GM10266 (cell line): ENCODE measurements at regions not wholly inside any gene's neighbourhood (a gene's known extent, or its start where the extent isn't known, plus 50 kb on each side); places are given as distances from the start of the nearest gene placed in this dataset.

Experiments used
- DNase-seq: peaks from one replicate; pipeline ENCODE4 v3.0.0; 2012; ENCODE audit errors: extremely low spot score
- TF ChIP-seq, protein P1 (sequence below): IDR thresholded peaks from 2 replicates; pipeline ENCODE4 v1.5.1; 2012; ENCODE audit warnings: mild to moderate bottlenecking, low read depth; ENCODE audit not compliant: control insufficient read depth, insufficient read depth; ENCODE audit errors: missing control alignments

DNA sequence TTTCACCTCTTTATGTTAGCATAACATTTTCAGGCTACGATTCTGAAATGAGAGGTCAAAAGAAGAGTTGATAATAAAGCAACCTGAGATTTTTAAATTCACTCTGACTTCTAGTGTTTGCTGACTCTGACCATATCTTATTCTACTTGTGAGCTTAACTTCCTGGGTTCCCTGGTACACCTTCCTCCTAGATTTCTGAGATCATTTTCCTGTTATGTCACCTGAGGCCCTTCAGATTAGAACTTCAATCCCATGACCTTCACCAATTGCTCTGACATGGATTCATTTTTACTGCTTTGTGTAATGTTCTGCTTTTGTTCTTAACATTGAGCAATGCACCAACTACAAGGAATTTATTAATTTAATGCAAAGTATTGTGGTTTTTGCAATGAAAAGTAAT lies 542.9 kb upstream of the FLRT2 start:
- no peak for DNase-seq
- TF ChIP-seq, protein P1, sequence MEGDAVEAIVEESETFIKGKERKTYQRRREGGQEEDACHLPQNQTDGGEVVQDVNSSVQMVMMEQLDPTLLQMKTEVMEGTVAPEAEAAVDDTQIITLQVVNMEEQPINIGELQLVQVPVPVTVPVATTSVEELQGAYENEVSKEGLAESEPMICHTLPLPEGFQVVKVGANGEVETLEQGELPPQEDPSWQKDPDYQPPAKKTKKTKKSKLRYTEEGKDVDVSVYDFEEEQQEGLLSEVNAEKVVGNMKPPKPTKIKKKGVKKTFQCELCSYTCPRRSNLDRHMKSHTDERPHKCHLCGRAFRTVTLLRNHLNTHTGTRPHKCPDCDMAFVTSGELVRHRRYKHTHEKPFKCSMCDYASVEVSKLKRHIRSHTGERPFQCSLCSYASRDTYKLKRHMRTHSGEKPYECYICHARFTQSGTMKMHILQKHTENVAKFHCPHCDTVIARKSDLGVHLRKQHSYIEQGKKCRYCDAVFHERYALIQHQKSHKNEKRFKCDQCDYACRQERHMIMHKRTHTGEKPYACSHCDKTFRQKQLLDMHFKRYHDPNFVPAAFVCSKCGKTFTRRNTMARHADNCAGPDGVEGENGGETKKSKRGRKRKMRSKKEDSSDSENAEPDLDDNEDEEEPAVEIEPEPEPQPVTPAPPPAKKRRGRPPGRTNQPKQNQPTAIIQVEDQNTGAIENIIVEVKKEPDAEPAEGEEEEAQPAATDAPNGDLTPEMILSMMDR: no peak

DNA sequence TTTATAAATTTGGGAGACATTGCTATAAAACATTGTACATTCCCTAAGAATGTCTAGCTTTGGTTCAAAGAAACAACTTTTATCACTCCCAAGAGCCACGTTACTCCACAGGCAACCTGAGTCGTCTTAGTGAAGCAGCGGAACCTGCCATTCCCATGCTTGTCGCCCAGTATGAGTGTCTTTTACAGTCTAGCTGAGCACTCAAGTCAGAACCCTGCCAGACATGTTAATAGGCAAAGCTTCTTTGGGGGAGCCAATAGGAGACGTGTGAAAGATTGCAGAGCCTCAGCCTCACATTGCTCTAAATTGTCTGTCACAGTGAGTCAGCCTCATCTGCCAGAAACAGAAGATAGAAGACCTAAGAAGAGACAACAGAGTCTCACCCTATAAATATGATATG lies 541.6 kb upstream of the FLRT2 start:
- TF ChIP-seq, protein P1: no peak
- no peak for DNase-seq

- no peak for DNase-seq
- TF ChIP-seq, protein P1: no peak
These were observed 538.9 kb upstream of the FLRT2 start for GRCh38 chr14:84991021-84991420.

GRCh38 chr14:84998216-84998615 lies 531.7 kb upstream of the FLRT2 start:
- no peak for DNase-seq
- TF ChIP-seq, protein P1: no peak

- DNase-seq: no peak
- TF ChIP-seq, protein P1: no peak
These were observed 527.1 kb upstream of the FLRT2 start for GRCh38 chr14:85002846-85003245.

DNA sequence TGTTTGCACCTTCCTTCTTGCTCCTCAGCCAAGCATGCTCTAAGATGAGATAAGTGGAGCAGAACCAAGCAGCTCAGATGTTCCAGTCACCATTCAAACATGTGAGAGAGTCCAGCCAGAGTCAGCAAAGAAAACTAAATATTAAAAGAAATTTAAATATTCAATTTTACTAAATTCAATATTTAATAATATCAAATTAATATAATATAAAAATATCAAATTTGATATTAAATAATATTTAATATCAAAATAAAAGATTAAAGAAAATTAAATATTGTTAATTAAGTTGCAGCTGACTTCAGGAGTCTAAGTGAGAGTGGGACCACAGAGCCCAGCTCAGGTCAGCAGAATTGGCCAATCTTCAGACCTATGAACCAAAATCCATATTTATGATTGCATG lies 526.1 kb upstream of the FLRT2 start:
- TF ChIP-seq, protein P1: no peak
- no peak for DNase-seq

DNA sequence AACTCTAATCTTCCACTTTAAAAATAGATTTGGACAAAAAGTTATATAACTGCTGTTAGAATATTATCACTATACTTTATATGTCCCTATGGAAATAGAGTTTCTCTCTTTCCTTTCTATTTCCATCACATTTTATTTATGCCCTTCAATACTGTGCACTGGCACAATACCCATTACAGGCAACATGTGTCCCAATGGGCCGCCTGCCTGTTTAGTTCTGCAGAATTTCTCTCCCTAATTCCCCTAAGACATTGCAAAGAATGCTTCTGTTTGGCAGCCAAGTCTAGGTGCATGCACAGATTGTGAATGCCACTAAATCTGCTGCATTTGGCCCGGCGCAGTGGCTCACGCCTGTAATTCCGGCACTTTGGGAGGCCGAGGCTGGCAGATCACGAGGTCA lies 520.4 kb upstream of the FLRT2 start:
- DNase-seq: no peak

More for the DNA sequence above, 520.4 kb upstream of the FLRT2 start:
- TF ChIP-seq, protein P1: no peak
